Motor neuron (in vitro differentiated cells): ENCODE measurements at regions not wholly inside any gene's neighbourhood (a gene's known extent, or its start where the extent isn't known, plus 50 kb on each side); places are given as distances from the start of the nearest gene placed in this dataset.

ENCODE experiments used
- ATAC-seq, 8 experiments: fragments of 200-7000 bp; cut with Tn5 transposase; replicated peaks in 6 of 8; 2 replicates each; pipeline ENCODE4 v1.8.0; 2021; ENCODE audit warnings: mild to moderate bottlenecking in 8 of 8, moderate library complexity in 8 of 8
- H3K27ac ChIP-seq, 2 donors: fragments of 250-450 bp; sonication (Bioruptor Pico); 2 replicates each; pipeline ENCODE4 v1.9.0; 2021; ENCODE audit warnings: antibody characterized with exemption in 2 of 2, mild to moderate bottlenecking in 2 of 2, moderate library complexity in 1 of 2
- H3K4me1 ChIP-seq, 2 donors: fragments of 250-450 bp; sonication (Bioruptor Pico); replicated peaks in 1 of 2; 2 replicates each; pipeline ENCODE4 v1.6.1; 2021; ENCODE audit warnings: antibody characterized with exemption in 2 of 2, mild to moderate bottlenecking in 2 of 2, moderate library complexity in 1 of 2
- H3K4me3 ChIP-seq, 5 donors: fragments of 250-450 bp; sonication (Bioruptor Pico); 2 replicates each; pipeline ENCODE4 v1.9.0; 2021; ENCODE audit warnings: antibody characterized with exemption in 5 of 5, mild to moderate bottlenecking in 5 of 5, moderate library complexity in 4 of 5
- WGBS, 10 experiments: fragments of 450-650 bp; shearing (Covaris generic); methylation state at CpG; one replicate each; pipeline ENCODE4 v1.0.0; 2022; 5-methylcytosine and 5-hydroxymethylcytosine counted together
- in situ Hi-C, 9 experiments: fragments of 400-800 bp; cut with MboI; loops; one replicate each; pipeline ENCODE4 v1.15.0; 2021; ENCODE audit warnings: low sequenced_read_pairs in 9 of 9, low pct_unique_long_range_greater_than_20kb in 2 of 9; ENCODE audit not compliant: unreplicated experiment in 9 of 9

DNA sequence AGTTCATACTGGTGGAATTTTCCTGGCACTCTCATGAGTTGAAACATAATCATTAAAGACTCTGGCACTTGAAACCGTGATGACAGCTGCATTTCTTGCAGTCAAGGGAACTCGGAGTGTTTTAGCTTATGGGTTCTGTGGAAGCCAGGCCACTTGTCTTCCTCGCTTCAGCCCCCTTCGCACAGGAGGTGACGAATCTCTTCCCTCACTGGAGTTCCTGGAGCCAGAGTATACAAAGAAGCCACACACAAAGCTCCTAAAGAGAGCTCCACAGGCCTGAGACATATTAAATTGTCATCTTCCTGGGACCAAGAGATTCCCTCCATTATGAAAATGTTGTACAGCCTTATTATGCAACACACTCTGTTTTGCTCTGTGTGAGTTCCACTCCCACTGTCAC, 964.1 kb downstream of the TMEM121 start:
- no peak for ATAC-seq
- no peak overlapping the region for H3K4me3 ChIP-seq
- no peak overlapping the region for H3K27ac ChIP-seq
- H3K4me1 ChIP-seq, result no peaks in the 10 kb centered on the region
- 0 to 30% (median 9%) methylated on average over 2 to 5 of the region's 5 CpGs; no CpG with 5 or more reads in 3 of the 10 experiments for whole genome bisulfite sequencing, 10 experiments
- in situ Hi-C loops, result no loop called here

DNA sequence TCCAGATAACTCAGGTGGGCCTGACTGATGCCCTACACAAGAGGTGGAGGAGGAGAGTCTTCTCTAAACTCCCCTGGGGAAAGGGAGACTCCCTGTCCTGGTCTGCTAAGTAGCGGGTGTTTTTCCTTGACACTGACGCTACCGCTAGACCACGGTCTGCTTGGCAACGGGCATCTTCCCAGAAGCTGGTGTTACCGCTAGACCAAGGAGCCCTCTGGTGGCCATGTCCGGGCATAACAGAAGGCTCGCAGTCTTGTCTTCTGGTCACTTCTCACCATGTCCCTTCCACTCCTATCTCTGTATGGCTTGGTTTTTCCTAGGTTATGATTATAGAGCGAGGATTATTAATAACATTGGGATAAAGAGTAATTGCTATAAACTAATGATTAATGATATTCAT, 965.5 kb downstream of the TMEM121 start:
- 0 to 75% (median 51%) methylated on average over 1 to 8 of the region's 9 CpGs; no CpG with 5 or more reads in 3 of the 10 experiments for WGBS, 10 experiments
- Histone ChIP-seq H3K4me3 (no peak overlapping the region), H3K27ac (no peak overlapping the region), H3K4me1 (no peaks in the 10 kb centered on the region)
- no peak for ATAC-seq
- in situ Hi-C loops, result no loop called here

DNA sequence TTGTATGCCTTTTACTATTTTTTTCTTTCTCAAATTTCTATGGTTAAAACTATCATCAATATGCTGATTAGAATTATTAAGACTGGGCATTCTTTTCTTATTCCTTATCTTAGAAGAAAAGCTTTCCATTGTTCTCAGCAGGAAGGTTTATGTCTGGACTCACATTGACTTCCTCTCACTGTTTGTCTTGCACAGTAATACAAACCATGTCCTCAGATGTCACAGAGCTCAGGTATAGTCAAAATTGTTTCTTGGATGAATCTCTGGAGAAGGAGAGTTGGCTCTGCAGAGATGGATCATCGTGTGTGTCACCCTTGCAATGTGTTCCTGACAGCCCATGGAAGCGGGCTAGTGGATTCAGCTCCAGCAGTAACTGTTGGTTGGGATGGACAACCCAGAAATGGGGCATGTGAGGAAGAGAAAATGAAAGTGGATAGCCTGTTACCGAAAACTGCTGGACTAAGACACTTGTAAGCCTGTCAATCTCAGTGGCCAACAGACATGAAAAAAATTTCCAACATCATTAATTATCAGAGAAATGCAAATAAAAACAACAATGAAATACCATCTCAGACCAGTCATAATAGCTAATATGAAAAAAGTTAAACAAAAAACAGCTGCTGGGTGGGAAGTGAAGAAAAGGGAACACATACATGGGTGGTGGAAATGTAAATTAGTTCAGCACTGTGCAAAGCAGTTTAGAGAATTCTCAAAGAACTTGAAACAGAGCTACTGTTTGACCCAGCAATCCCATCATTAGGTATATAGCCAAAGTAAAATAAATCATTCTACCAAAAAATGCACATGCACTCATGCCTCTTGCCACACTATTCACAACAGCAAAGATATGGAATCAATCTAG, 967.8 kb downstream of the TMEM121 start:
- 0 to 32% (median 14%) methylated on average over 1 to 3 of the region's 3 CpGs; no CpG with 5 or more reads in 1 of the 10 experiments for WGBS, 10 experiments
- no peaks in the 10 kb centered on the region for H3K4me1 ChIP-seq
- no peak for ATAC-seq
- no peak overlapping the region for H3K27ac ChIP-seq
- in situ Hi-C loops, result no loop called here
- H3K4me3 ChIP-seq, result no peak overlapping the region

DNA sequence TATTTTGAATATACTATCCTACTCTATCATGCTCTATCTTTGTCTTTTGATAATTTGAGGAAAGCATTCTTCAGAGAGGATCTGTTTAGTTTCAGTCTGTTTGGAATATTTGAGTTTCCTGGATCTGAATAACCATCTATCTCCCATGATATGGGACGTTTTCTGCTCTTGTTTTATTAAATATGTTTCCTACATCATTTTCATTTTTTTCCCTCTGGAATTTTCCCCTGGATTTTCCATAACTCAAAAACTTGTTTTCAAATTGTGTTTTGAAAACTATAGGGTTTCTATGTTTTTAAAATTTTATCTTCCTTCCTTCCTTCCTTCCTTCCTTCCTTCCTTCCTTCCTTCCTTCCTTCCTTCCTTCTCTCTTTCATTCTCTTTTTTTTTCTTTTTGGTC, 974.2 kb downstream of the TMEM121 start:
- Histone ChIP-seq H3K4me3 (no peak overlapping the region), H3K27ac (no peak overlapping the region), H3K4me1 (no peaks in the 10 kb centered on the region)
- in situ Hi-C loops, result no loop called here
- WGBS, 10 experiments, result 0 to 20% (median 0%) methylated on average over 1 of the region's 1 CpG; no CpG with 5 or more reads in 2 of the 10 experiments
- ATAC-seq, result no peak

DNA sequence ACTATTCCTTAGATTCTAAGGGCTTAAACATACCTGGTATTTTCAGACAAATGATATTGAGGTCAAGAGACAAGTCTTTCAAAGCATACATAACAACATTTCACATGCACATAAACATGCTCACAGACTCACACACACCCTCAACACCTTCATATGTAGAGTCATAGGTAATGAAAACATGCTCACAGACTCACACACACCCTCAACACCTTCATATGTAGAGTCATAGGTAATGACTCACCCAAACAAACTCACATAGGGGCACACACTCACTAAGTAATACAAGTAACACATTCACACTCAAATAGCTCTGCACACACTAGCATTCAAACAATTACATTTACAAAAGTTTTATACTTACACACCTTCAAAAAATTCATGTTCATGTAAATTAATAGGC, 975.5 kb downstream of the TMEM121 start:
- Histone ChIP-seq H3K4me3 (no peak overlapping the region), H3K4me1 (no peaks in the 10 kb centered on the region), H3K27ac (no peak overlapping the region)
- in situ Hi-C loops, result no loop called here
- no peak for ATAC-seq

DNA sequence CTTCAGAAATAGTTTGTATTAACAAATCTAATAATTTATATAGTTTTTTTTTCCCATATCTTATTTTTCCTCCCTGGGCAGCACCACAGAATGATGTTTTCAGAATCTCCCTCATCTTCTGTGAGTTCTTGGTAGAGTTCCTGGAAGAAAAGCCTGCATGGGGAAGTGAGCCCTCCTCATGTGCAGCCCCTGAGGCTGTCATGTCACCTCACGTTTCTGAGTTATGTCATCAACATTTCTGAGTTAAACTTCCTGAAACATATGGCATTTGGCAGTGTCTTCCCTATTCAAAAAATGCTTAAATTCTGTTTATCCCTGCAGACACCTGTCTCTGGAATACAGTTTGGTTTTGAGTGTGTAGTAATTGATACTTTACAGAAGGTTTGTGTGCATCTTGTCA, 979.0 kb downstream of the TMEM121 start:
- no peak for ATAC-seq
- 0 to 20% (median 0%) methylated on average over 1 of the region's 1 CpG; no CpG with 5 or more reads in 4 of the 10 experiments for WGBS, 10 experiments
- Histone ChIP-seq H3K4me1 (no peaks in the 10 kb centered on the region), H3K4me3 (no peak overlapping the region), H3K27ac (no peak overlapping the region)
- in situ Hi-C loops, result no loop called here

DNA sequence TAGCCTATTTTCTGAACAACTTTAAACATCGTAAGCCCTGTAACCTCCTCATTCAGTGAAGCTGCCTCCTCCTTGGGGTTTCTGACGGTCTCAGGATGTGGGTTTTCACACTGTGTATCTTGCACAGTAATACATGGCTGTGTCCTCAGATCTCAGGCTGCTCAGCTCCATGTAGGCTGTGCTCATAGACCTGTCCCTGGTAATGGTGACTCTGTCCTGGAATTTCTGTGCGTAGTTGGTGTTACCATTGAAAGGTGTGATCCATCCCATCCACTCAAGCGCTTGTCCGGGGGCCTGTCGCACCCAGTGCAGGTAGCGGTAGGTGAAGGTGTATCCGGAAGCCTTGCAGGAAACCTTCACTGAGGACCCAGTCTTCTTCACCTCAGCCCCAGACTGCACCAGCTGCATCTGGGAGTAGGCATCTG, 980.5 kb downstream of the TMEM121 start:
- WGBS, 10 experiments, result 20 to 90% (median 37%) methylated on average over 1 to 7 of the region's 8 CpGs; no CpG with 5 or more reads in 1 of the 10 experiments
- no peaks in the 10 kb centered on the region for H3K4me1 ChIP-seq
- in situ Hi-C loops, result no loop called here
- H3K27ac ChIP-seq, result no peak overlapping the region
- no peak for ATAC-seq
- H3K4me3 ChIP-seq, result no peak overlapping the region

DNA sequence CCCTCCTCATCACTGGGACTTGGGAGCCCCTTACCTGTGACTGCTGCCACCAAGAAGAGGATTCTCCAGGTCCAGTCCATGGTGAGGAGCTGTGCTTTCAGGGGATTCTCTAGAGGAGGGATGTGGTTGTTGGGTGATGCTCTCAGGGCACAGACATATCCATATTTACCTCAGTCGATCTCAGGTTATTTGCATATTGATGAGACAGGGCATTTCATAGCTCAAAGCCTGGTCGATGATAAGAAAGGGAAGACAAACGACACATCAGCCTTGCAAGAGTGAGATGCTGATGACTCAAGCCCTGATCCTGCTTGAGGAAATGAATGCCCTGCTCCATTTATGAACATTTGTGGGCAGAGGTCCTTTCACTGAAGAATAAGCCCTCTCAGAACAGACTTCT, 981.0 kb downstream of the TMEM121 start:
- H3K27ac ChIP-seq, result no peak overlapping the region
- H3K4me3 ChIP-seq, result no peak overlapping the region
- 0 to 80% (median 13%) methylated on average over 1 to 3 of the region's 3 CpGs; no CpG with 5 or more reads in 3 of the 10 experiments for WGBS, 10 experiments
- no peaks in the 10 kb centered on the region for H3K4me1 ChIP-seq
- no peak for ATAC-seq
- in situ Hi-C loops, result no loop called here

DNA sequence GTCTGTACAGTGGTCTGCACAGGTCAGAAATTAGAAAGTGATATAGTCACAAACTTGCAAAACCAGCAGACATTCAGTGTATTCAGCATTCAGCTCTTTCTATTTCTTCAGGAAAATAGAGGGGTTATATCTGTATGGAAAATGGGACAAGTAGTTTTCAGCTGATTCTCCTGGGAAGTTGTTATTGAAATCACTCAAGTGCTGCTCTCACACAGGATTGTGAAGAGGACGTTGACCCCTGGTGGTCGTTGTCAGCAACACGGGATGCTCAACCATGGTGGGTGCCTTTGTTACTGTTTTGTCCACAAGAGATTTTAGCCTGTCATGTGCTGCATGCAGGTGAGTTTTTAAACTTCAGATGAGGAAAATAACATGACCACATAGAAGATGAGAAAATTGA, 981.8 kb downstream of the TMEM121 start:
- 0 to 50% (median 15%) methylated on average over 1 to 3 of the region's 3 CpGs; no CpG with 5 or more reads in 2 of the 10 experiments for WGBS, 10 experiments
- Histone ChIP-seq H3K27ac (no peak overlapping the region), H3K4me1 (no peaks in the 10 kb centered on the region), H3K4me3 (no peak overlapping the region)
- ATAC-seq, result no peak
- in situ Hi-C loops, result no loop called here

DNA sequence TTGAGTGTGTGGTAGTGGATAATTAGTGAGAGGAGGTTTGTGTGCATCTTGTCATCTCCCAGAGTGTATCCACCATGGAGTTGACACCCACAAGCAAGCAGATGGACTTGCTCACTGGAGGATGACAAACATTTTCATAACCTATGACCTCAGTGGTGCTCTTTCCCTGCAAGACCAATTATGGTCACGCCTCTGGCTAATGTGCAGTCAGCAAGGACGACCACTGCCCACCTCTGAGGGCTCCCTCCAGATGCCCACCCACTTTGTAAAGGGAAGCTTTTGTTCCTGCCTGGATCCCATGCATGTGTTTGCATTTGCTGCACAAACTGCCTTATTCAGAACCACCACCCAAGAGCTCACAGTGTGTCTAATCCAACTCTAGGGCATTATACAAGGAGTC, 982.8 kb downstream of the TMEM121 start:
- ATAC-seq, result no peak
- Histone ChIP-seq H3K4me1 (no peaks in the 10 kb centered on the region), H3K27ac (no peak overlapping the region), H3K4me3 (no peak overlapping the region)
- in situ Hi-C loops, result no loop called here
- WGBS, 10 experiments, result 0% methylated on average over 2 of the region's 2 CpGs; no CpG with 5 or more reads in 8 of the 10 experiments

DNA sequence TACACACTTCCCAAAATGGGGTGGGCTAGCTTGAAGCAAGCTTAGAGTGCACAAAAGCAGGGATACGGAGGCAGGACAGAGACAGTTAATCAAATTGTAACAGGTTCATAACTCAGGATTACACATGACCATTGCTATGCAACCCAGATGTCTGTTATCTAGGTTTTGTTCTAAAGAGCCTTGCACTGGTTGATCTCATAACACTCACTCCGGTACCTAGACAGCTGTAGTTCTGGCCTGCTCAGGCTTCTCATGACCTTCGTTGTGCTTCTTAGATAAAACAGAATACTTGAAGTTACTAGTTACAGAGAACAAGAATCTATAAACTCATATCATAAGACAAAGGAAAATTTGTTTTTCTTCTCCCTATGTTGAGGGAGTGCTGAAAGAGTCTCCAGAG, 983.4 kb downstream of the TMEM121 start:
- WGBS, 10 experiments, result 0 to 67% (median 15%) methylated on average over 1 to 3 of the region's 3 CpGs; no CpG with 5 or more reads in 2 of the 10 experiments
- no peak for ATAC-seq
- Histone ChIP-seq H3K27ac (no peak overlapping the region), H3K4me1 (no peaks in the 10 kb centered on the region), H3K4me3 (no peak overlapping the region)
- in situ Hi-C loops, result no loop called here

DNA sequence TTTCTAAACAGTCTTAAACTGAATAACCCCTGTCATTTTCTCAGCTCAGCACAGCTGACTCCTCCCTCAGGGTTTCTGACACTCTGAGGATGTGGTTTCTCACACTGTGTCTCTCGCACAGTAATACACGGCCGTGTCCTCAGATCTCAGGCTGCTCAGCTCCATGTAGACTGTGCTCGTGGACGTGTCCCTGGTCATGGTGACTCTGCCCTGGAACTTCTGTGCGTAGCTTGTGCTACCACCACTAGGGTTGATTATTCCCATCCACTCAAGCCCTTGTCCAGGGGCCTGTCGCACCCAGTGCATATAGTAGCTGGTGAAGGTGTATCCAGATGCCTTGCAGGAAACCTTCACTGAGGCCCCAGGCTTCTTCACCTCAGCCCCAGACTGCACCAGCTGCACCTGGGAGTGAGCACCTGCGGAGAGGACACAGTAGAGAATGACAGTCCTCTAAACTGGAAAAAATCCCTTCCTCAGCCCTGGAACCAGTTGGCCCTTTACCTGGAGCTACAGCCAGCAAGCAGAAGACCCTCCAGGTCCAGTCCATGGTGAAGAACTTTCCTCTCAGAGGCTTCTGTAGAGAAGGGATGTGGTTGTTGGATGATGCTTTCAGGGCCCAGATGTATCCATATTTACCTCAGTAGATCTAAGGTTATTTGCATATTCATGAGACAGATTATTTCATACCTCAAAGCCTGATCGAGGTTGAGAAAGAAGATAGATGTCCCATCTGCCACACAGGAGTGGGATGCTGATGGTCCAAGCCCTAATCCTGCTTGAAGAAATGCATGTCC, 984.8 kb downstream of the TMEM121 start:
- Histone ChIP-seq H3K4me1 (no peaks in the 10 kb centered on the region), H3K4me3 (no peak overlapping the region), H3K27ac (no peak overlapping the region)
- WGBS, 10 experiments, result 0 to 67% (median 26%) methylated on average over 1 to 6 of the region's 9 CpGs; no CpG with 5 or more reads in 2 of the 10 experiments
- in situ Hi-C loops, result no loop called here
- no peak for ATAC-seq

DNA sequence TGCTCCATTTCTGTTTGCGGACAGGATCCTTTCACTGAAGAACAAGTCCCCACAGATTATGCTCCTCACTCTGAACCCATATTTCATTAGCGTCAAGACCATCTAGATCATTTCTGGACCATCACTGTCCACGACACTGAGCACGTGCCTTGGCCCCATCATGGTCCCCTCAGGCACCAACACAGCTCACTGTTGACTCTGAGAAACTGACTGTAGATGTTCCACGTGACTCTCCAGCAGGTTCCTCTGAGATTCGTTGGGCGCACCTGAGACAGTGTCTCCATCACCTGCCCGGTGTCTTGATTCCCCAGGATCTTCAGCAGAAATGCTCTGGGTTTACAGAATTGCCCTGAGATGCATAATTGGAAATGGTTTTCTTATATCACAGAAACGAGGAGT, 985.4 kb downstream of the TMEM121 start:
- H3K27ac ChIP-seq, result no peak overlapping the region

More for the DNA sequence above, 985.4 kb downstream of the TMEM121 start:
- WGBS, 10 experiments, result 0 to 100% (median 29%) methylated on average over 1 to 9 of the region's 9 CpGs
- H3K4me3 ChIP-seq, result no peak overlapping the region
- in situ Hi-C loops, result no loop called here
- H3K4me1 ChIP-seq, result no peaks in the 10 kb centered on the region
- no peak for ATAC-seq
